Endodermal cell (in vitro differentiated cells): ENCODE measurements at regions not wholly inside any gene's neighbourhood (a gene's known extent, or its start where the extent isn't known, plus 50 kb on each side); places are given as distances from the start of the nearest gene placed in this dataset.

Experiments
- DNase-seq: peaks from one replicate; pipeline ENCODE4 v3.0.0-alpha.2; 2017
- H3K27ac ChIP-seq: 2 replicates; pipeline ENCODE4 v1.5.1; 2013; ENCODE audit warnings: mild to moderate bottlenecking, low read depth, low read length, moderate library complexity
- H3K27me3 ChIP-seq: 2 replicates; pipeline ENCODE4 v1.6.1; 2013; ENCODE audit warnings: mild to moderate bottlenecking, low read length, moderate library complexity; ENCODE audit not compliant: insufficient read depth, control insufficient read depth, poor library complexity, severe bottlenecking
- H3K36me3 ChIP-seq: 2 replicates; pipeline ENCODE4 v1.7.0; 2013; ENCODE audit warnings: mild to moderate bottlenecking, low read length, moderate library complexity; ENCODE audit not compliant: control insufficient read depth, insufficient read depth
- H3K4me1 ChIP-seq: one replicate; pipeline ENCODE4 v1.7.0; 2013; ENCODE audit warnings: low read length; ENCODE audit not compliant: control insufficient read depth, insufficient read depth
- H3K4me3 ChIP-seq: 2 replicates; pipeline ENCODE4 v1.5.1; 2013; ENCODE audit warnings: mild to moderate bottlenecking, low read length, moderate library complexity
- H3K9ac ChIP-seq: 2 replicates; pipeline ENCODE4 v1.6.1; 2013; ENCODE audit warnings: mild to moderate bottlenecking, low read length, moderate library complexity; ENCODE audit not compliant: poor library complexity, severe bottlenecking; ENCODE audit errors: extremely low read depth
- H3K9me3 ChIP-seq: 2 replicates; pipeline ENCODE4 v1.6.1; 2013; ENCODE audit warnings: mild to moderate bottlenecking, low read length, moderate library complexity; ENCODE audit not compliant: control insufficient read depth
- H3K27ac Mint-ChIP-seq: 2 replicates; pipeline ENCODE4 v1.8.0; 2020; ENCODE audit warnings: mixed read lengths
- H3K27me3 Mint-ChIP-seq: 2 replicates; pipeline ENCODE4 v1.8.0; 2021; ENCODE audit warnings: mild to moderate bottlenecking, mixed read lengths; ENCODE audit not compliant: insufficient read depth
- H3K36me3 Mint-ChIP-seq: 2 replicates; pipeline ENCODE4 v1.8.0; 2020; ENCODE audit warnings: low read depth, mixed read lengths
- H3K4me1 Mint-ChIP-seq: 2 replicates; pipeline ENCODE4 v1.8.0; 2020; ENCODE audit warnings: mixed read lengths
- H3K4me3 Mint-ChIP-seq: 2 replicates; pipeline ENCODE4 v1.8.0; 2020; ENCODE audit warnings: mild to moderate bottlenecking, moderate library complexity, mixed read lengths
- H3K9me3 Mint-ChIP-seq: 2 replicates; pipeline ENCODE4 v1.8.0; 2020; ENCODE audit warnings: mild to moderate bottlenecking, mixed read lengths
- CTCF ChIP-seq: fragments of 200-600 bp; sonication (generic); conservative IDR thresholded peaks from 2 replicates; pipeline ENCODE4 v1.5.0; 2021; ENCODE audit warnings: antibody characterized with exemption, mild to moderate bottlenecking
- WGBS, 2 experiments: methylation state at CpG; one replicate each; pipeline versions ENCODE4 v1.1.5 to v1.1.7; 2013; ENCODE audit warnings: missing lambda C conversion rate in 2 of 2, mixed read lengths in 1 of 2; ENCODE audit not compliant: insufficient coverage in 1 of 2, insufficient read length in 1 of 2; 5-methylcytosine and 5-hydroxymethylcytosine counted together

- Mint-ChIP-seq H3K36me3 (peaks cover 3% of the 10 kb centered on the region), H3K4me1 (peaks cover 4% of the 10 kb centered on the region), H3K4me3 (no peak overlapping the region), H3K27ac (no peak overlapping the region), H3K9me3 (peaks cover 16% of the 10 kb centered on the region), H3K27me3 (no peaks in the 10 kb centered on the region)
- no peaks in the 10 kb centered on the region for H3K27me3 ChIP-seq
- H3K9ac ChIP-seq = no peak overlapping the region
- WGBS, 2 experiments = 68 to 76% methylated on average over 5 to 6 of the region's 6 CpGs
- H3K27ac ChIP-seq = no peak overlapping the region
- TF ChIP-seq CTCF = no peak
- H3K4me1 ChIP-seq = no peaks in the 10 kb centered on the region
- no peaks in the 10 kb centered on the region for H3K9me3 ChIP-seq
- H3K4me3 ChIP-seq = no peak overlapping the region
- DNase-seq = no peak
- no peaks in the 10 kb centered on the region for H3K36me3 ChIP-seq
Measured at GRCh38 chr5:162886717-162887116, 550.7 kb upstream of the CCNG1 start.

DNA sequence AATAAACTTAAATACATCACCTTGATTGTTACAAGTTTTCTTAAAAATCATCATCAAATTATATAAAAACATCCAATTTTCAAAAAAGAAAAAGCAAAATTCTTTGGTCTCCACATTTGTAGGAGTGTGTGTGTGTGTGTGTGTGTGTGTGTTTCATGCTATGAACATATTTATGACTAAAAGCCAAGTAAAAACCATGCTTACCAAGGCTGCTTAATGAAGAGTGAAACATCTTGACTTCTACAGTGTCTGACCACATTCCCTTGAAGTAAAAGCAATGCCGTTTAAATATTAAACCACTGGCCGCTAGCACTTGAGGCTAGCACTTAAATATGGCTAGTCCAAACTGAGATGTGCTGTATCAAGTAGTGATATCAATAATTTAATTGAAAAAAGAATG, 549.1 kb upstream of the CCNG1 start:
- WGBS, 2 experiments = 89% methylated on average over 2 of the region's 2 CpGs; no CpG with 5 or more reads in 1 of the 2 experiments
- Mint-ChIP-seq H3K4me3 (no peak overlapping the region), H3K27ac (no peak overlapping the region), H3K36me3 (peaks cover 3% of the 10 kb centered on the region), H3K27me3 (no peaks in the 10 kb centered on the region), H3K4me1 (peaks cover 4% of the 10 kb centered on the region), H3K9me3 (peaks cover 5% of the 10 kb centered on the region)
- no peaks in the 10 kb centered on the region for H3K27me3 ChIP-seq
- no peak for DNase-seq
- H3K9ac ChIP-seq = no peak overlapping the region
- no peak overlapping the region for H3K4me3 ChIP-seq
- no peak overlapping the region for H3K27ac ChIP-seq
- H3K9me3 ChIP-seq = no peaks in the 10 kb centered on the region
- no peaks in the 10 kb centered on the region for H3K4me1 ChIP-seq
- TF ChIP-seq CTCF = no peak
- no peaks in the 10 kb centered on the region for H3K36me3 ChIP-seq

GRCh38 chr5:162911873-162912272, 525.5 kb upstream of the CCNG1 start:
- no peaks in the 10 kb centered on the region for H3K4me1 ChIP-seq
- H3K9me3 Mint-ChIP-seq = no peaks in the 10 kb centered on the region

More at GRCh38 chr5:162911873-162912272, 525.5 kb upstream of the CCNG1 start:
- 49% methylated on average over 2 of the region's 2 CpGs; no CpG with 5 or more reads in 1 of the 2 experiments for WGBS, 2 experiments
- Mint-ChIP-seq H3K36me3 (no peaks in the 10 kb centered on the region), H3K4me3 (no peak overlapping the region), H3K4me1 (peaks cover 3% of the 10 kb centered on the region), H3K27me3 (no peaks in the 10 kb centered on the region), H3K27ac (peak overlapping the region; percentile 23)
- no peak overlapping the region for H3K27ac ChIP-seq
- no peaks in the 10 kb centered on the region for H3K36me3 ChIP-seq
- no peaks in the 10 kb centered on the region for H3K9me3 ChIP-seq
- no peak overlapping the region for H3K9ac ChIP-seq
- DNase-seq = no peak
- no peak overlapping the region for H3K4me3 ChIP-seq
- no peaks in the 10 kb centered on the region for H3K27me3 ChIP-seq
- no peak for TF ChIP-seq CTCF
